DMS114 treated with DMSO at 0.1 percent for 48 hours (cell line): ENCODE measurements at regions not wholly inside any gene's neighbourhood (a gene's known extent, or its start where the extent isn't known, plus 50 kb on each side); places are given as distances from the start of the nearest gene placed in this dataset.

ENCODE experiments used
- DNase-seq: peaks from one replicate; lab custom pipeline; 2025; ENCODE audit not compliant: unreplicated experiment; lab: John Stamatoyannopoulos, UW

DNA sequence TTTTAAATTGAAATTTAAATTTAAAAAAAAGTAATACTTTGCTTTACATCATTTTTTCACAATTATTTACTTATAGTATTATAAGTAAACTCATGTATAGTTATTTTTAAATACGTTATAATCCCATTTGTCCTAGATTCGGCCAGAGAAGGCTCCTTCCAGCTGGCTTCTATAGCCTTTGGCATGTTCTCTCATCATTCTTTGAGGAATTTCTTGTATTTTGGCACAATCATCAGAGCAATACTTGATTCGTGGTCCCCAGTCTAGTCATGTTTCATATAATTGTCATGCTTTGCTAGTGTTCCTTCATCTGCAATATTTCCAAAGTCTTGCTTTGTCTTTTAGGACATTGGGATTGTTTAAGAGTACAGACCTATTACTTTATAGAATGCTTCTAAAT is 1037.9 kb upstream of the AGA start:
- no peak for DNase-seq

DNA sequence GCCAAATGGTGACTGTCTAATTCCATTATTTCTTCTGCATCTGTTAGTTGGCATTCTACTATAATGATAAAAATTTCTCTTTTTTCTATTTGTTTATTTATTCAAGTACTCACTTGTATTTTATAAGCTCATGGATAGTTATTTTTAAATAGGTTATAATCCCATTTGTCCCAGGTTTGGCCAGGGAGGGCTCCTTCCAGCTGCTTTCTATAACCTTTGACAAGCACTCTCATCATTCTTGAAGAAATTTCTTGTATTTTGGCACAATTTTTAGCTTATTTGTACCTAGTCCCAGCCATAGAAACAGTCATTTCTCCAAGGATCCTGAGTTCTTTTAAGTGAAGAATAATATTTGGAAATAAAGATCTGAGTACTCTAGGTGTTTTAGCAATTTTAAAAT is 1038.6 kb upstream of the AGA start:
- no peak for DNase-seq

DNA sequence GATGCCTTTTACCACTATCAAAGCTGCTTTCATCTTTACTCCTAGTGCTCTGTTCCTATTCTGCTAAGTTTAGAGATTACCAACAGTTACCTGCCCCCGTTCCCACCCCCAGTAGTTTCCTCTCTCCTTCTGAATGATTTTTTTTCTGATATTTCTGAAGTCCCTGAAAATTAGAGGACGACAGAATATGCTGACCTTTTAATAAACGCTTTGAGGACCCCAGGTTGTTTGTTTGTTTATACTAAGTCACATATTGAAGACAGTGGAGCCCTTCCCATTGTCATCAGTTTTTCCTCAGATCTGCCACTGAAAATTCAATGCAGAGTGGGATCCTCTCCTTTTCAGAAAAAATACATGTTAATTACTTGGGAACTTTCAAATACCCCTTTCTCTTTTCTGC is 1039.3 kb upstream of the AGA start:
- no peak for DNase-seq

DNA sequence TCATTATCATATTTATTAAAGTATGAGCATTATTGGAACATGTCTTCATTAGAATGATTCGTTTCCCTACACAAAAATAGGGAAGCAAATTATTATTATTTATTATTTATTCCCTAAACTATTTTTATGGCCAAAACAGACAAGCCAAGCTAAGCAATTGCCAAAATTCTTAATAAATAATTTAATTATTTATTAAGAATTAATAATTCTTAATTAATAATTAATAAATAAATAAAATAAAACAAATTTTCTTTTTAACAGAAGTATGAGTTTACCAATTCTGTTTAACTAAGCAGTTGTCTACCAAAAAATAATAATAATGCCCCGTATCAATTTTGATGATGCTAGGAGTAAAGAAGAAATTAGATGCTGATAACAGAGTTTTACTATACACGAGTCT is 1080.8 kb upstream of the AGA start:
- DNase-seq, result no peak

DNA sequence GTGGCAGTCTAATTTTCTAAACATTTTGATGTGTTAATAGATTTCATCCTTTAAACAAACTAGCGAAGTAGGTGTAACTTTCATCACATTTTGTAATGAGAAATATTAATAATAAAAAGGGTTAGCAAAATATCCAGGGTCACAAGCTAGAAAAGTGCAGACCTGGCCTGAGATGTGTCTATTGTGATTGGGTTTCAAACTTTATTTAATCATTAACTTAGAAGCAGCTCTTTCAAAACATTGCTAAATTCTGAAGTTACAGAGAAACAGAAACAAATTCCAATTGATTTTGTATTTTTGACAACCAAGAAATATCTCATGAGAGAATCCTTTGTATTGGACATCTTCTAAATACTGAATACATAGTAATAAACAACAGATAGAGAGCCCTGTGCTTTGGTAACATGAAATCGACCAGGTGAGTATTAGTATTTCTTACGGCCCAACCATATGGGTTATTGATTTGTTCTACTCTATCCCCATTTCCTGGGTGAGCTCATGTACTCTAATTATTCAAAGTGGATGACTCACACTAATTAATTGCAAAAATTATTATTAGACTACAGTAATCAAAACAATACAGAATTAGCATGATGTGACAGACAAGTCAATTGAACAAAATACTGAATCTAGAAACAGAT is 1093.8 kb upstream of the AGA start:
- no peak for DNase-seq

DNA sequence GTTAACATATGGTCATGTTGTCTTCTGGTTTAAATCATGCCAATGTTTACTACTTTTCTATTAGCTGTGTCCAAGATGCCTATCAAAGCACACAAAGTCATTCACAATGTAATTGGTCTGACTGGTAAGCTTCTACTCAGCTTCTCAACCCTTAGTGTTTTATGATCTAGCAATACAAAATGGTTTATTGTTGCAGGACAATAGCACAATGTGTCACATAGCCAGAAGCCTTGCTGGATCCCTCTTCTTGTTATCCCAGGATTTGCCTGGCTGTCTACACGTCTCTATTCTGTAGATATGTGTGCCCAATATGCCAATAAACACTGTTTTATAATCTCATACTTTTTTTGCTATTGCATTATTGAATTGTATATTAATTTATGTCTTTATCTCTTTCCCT is 1111.0 kb upstream of the AGA start:
- no peak for DNase-seq

DNA sequence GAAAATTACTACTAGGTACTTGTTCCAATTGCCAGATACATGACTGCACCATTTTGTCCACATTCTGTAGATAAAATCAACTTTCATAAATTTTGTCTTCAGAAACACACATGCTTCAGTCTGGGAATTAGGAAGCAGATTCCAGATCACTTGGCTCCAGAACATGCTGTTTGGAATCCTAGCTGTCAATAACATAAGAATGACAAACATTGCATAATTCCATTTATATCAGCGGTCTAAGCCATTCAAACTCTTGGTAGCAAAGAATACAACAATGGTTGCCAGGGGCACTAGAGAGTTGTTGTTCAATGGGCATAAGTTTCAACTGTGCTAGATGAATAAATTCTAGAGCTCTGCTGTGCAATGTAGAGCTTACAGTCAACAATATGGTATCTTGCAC is 1112.1 kb upstream of the AGA start:
- DNase-seq, result no peak

DNA sequence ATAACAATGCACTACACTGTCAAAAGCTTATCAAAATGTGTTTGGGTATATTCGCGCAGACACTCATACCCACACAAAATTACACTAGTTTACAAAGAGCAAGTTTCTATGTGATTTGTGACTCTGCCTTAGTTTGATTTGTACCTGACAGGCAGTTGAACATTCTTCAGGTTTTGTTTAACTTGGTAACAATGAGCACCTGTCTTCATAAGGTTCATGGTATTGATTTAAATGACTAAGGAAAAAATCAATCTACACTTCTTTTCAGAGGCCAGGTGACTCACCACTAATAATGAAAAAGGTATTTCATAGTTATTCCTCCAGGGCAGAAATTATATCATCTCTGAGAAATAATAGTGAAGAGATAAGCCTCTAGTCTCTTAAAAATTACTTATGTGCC is 1114.6 kb upstream of the AGA start:
- no peak for DNase-seq

DNA sequence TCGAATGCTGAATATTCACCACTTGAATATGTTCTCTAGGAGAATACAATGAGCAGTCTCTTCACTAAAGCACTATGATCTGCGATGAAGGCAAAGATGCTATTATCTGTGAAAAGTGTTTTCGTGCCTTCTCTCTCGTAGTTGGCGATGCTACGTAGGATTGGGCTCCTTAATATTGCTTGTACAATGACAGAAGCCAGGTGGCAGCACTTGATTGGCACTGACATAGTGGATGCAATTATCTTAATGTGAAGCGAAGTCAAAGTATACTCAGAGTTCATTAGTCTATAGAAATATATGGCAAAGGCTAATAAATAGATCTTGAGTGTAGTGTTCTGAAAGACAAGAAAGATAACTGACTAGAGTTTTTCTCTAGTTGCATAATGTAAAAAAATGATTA is 1135.7 kb upstream of the AGA start:
- no peak for DNase-seq

DNA sequence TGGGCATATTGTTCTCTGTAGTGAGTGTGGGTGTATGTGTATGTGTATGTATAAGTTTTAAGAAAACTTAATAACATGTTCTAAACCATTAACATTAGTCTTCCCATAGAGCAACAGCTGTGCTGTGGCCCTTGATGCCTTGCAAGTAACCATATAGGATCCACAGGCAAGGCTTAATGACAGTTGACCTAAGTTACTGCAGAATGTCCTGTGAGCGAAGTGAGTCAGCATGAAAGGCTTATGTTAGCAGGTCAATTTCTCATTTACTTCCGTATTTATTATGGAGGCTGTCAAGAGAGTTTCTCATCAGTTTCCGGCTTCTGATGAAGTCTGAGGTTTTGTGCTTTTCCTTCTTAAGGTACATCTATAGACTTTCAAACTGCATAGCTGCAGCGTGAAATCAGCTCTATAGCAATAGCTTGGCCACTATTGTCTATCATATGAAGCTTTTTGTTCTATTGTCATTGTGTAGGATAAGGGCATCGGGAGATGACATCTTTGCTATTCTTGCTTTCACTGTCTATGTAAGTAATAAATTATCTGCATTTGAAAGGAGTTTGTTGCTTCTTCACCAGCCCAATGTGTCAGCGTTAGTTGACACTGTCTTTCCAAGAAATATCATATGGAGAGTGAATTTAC is 1153.4 kb upstream of the AGA start:
- DNase-seq, result no peak

DNA sequence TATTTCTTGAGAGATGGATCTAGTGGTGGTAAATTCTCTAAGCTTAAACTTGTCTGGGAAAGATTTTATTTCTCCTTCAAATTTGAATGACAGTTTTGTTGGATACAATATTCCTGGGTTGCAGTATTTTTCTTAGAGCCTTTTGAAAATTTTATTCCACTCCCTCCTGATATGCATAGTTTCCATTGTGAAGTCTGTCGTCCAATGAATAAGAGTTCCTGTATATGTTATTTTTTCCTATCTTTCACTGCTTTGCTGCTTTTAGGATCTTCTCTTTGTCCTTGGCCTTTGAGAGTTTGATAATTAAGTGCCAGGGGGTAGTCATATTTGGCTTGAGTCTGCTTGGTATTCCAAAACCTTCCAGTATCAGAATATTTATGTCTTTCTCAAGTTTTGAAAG is 1156.4 kb upstream of the AGA start:
- no peak for DNase-seq

DNA sequence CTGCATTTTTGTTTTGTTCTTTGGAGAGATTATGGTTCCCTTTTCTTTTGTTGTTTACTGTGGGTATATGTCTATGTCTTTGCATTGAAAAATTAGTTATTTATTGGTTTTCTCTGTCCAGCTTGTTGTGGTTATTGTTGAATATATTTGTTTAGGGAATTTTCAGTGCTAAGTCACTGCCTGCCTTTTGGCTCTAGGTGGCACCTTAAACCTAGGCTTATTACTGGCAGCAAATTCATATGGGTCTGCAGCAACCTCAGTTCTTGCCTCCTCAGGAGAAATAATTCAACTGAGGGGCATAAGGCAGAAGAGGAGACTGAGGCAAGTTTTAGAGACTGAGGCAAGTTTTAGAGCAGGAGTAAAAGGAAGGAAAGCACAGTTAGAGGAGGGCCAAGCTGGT is 1157.3 kb upstream of the AGA start:
- DNase-seq, result no peak

DNA sequence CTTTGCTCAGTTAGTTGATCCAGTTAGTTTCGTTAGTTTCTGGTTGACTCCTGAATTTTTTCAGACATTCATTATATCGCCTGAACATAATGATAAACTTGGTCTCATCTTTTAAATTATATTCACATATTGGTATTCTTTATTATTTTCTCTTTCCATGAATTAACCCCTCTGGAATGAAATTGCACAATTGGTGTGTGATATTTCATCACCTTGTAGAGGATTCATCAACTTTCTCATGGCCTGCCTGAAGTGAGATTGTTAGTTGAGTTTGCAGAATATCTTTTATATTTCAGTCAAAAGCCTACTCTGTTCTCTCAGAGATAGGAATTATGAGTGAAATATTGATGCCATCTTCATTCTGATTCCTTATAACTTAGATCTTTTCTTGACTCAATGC is 1160.6 kb upstream of the AGA start:
- no peak for DNase-seq

DNA sequence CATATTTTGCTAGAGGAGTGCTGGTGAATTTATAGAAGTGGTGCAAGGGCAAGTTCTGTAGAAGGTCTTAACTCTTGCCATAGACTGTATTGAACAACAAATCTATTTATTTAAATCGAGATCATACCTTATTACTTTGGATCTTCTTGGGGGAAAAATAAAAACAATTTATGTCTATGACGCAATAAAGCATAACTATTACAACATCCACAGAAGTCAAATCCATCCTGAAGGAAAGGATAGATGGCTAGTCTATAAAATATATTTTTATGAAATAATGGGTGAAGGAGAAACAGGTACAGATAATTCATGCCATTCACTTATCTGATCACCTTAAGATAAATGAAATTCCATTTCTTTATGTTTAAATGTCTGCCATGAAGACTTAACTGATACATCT is 1168.8 kb upstream of the AGA start:
- no peak for DNase-seq

DNA sequence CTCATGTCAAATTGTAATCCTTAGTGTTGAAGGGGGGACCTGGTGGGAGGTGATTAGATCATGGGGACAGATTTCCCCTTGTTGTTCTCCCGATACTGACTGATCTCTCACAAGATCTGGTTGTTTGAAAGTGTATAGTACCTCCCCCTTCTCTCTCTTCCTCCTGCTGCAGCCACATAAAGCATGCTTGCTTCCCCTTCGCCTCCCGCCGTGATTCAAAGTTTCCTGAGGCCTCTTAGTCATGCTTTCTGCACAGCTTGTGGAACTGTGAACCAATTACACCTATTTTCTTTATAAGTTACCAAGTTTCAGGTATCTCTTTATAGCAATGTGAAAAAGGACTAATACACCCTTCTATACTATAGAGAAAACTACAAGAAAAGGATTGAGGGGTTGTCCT is 1170.5 kb upstream of the AGA start:
- no peak for DNase-seq

DNA sequence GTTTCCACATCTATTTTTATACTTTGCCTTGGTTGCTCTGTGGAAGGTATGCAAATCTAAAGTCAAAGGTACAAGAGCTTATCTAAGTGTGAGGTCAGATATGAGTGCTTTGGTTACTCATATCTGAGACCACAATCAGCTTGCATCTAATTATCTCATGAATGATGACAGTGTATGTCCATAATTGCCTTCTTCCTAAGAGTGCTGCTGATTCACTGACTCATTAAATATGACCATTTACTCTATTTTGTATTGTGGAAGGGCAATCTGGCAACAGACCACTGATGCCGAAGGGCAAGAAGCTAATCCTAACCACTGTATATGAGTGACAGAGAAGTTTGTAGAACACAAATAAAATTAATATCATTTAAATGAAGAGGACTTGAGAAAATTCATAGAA is 1190.2 kb upstream of the AGA start:
- DNase-seq, result no peak

DNA sequence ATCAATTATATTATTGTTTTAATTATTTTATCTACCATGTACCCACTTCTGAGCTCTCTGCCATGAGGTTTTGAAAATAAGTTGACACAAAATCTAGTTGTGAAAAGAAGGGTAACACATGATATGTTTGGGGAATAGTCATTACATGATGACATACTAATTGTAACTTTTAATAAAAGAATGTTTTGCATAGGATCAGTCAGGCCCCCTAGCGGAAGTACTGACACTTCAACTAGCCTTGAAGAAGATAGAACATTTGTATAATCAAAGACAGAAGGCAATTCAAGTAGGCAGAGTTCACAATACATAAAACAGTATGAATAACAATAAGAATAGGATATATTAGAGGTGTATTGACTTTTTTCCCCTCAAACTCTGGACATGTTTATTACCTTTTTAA is 1191.0 kb upstream of the AGA start:
- DNase-seq, result no peak

DNA sequence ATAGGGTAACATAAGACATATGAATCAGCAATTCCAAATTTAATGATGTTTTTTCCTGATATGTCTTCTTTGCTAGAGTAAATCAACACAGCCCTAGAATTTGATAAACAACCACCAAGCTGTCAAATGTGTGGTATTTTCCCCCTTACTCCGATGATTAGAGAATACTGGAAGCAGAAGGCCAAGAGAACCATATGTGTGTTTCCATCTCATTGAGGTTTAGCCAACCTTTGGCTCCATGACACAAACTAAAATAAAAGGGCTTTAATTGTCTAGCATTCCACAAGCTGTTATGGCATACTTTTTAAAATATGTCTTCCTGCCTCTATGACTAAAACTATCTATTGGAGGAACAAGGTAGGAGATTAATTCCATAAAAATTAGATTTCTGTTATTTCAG is 1222.4 kb upstream of the AGA start:
- no peak for DNase-seq

DNA sequence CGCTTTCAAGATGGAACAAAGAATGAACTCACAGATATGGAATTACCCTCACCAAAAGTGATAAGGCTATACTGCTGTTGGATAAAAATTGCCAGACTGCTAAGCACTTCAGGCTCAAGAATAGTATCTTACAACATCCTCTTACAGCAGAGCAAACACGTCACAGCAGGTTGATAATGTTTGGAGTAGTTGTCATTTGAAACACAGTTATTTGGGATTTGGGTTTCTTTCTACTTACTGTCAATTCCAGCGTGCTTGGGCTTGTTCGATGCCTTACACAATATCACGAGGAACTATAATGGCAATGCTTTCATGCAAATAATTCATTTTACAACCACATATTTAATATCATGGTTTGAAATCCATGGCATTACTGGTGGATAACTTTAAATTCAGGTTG is 1223.7 kb upstream of the AGA start:
- no peak for DNase-seq

DNA sequence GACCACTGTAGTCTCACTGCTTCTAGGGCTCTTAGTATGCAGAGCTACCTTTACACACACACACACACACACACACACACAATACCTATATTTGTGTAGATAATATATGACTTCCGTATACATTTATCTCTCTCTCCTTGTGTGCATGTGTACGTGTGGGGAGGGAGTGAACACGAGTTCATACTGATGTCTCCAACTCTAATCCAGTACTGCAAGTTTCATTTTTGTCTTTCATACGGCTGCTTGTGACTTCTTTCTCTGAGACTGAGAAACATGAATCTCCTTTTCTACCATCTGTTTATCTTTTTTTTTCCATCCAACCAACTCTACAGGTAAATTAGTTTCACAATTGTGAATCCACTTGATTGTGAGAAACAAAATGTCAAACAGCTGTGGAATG is 1229.5 kb upstream of the AGA start:
- no peak for DNase-seq

DNA sequence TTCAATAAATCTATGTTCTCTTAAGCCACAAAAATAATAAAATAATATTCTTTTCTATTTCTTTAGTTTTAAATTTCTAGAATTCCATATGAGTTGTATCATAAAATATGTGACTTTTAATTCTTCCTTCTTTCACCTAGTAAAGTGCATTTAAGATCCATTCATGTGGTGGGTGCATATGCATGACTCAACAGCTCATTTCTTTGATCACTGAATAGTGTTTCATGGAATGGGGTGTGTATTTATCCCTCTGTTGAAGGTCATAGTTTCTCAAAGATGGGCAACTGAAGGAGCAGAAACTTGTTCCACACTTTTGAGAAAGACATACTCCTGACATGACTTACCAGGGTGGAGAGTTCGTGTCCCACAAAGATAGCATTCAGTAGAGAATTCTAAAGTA is 1230.3 kb upstream of the AGA start:
- DNase-seq, result no peak

DNA sequence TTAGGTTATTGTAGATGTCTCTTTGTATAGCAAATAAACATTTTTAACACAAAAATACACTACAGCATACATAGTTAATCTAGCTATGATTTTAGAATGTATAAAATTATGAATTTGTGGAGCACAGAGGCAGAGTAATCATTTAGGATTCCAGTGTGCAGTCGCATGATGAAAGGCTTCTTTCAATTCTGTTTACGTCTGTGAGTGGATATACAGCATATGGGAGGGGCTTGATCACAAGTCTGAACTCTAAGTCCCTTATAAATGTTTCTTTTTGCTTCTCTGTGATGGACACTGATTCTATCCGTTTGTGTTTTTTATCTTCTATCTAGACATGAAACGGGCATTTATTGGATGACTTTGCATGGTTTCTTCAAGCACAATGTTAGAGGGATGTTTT is 1239.6 kb upstream of the AGA start:
- no peak for DNase-seq

DNA sequence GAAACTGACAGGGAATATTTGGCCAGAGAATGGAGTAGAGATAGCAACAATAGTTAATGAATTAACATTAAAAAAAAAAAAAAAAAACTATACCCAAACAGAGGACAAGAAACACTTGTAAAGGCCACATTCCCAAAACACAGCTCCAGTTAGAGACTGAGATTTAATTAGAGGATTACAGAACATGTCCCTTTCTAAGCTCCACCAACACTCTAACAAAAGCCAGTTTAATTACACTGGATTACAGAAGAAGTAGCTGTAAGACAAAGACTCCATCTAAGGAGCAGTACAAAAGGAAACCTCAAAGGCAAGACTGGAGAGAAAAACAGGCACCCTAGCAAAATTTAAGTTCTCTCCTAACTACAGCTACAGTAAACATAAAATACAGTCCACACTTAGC is 1247.7 kb upstream of the AGA start:
- no peak for DNase-seq
